ENCODE measurements at regions not wholly inside any gene's neighbourhood (a gene's known extent, or its start where the extent isn't known, plus 50 kb on each side); places are given as distances from the start of the nearest gene placed in this dataset.

GRCh38 chr2:142398212-142398611 lies 267.4 kb upstream of the LRP1B start:
- no peak for TF ChIP-seq POLR2AphosphoS5 (IDR thresholded peaks at IDR 0.05)
- TF ChIP-seq, protein P1, sequence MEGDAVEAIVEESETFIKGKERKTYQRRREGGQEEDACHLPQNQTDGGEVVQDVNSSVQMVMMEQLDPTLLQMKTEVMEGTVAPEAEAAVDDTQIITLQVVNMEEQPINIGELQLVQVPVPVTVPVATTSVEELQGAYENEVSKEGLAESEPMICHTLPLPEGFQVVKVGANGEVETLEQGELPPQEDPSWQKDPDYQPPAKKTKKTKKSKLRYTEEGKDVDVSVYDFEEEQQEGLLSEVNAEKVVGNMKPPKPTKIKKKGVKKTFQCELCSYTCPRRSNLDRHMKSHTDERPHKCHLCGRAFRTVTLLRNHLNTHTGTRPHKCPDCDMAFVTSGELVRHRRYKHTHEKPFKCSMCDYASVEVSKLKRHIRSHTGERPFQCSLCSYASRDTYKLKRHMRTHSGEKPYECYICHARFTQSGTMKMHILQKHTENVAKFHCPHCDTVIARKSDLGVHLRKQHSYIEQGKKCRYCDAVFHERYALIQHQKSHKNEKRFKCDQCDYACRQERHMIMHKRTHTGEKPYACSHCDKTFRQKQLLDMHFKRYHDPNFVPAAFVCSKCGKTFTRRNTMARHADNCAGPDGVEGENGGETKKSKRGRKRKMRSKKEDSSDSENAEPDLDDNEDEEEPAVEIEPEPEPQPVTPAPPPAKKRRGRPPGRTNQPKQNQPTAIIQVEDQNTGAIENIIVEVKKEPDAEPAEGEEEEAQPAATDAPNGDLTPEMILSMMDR (IDR thresholded peaks at IDR 0.05), result no peak
- no peak for TF ChIP-seq POLR2A (IDR thresholded peaks at IDR 0.05)
